HG03558 (cell line): ENCODE measurements at regions not wholly inside any gene's neighbourhood (a gene's known extent, or its start where the extent isn't known, plus 50 kb on each side); places are given as distances from the start of the nearest gene placed in this dataset.

Experiments used
- ATAC-seq: cut with Tn5 transposase; IDR thresholded peaks from one replicate; pipeline ENCODE4 v1.9.1; 2021; ENCODE audit warnings: moderate number of reproducible peaks; ENCODE audit not compliant: unreplicated experiment; ENCODE audit errors: extremely low read depth

DNA sequence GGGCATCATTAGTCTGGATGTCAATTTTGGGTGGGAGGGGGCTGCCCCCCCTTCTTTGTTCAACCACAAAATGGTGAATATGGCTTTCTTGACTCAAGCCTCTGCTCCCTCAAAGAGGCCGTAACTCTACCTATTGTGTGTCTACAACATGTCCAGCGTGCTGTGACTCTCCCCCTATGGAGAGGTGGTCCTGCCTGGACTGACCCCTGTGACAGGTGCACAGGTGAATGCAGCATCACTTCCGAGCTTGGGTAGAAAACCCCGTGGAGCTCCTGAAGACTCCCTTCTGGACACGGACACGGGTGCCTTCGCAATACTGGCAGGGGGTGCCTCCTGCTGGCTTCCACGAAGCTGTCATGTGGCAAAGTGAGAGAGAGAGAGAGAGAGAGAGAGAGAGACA, 397.8 kb downstream of the GALR1 start:
- no peak for ATAC-seq

DNA sequence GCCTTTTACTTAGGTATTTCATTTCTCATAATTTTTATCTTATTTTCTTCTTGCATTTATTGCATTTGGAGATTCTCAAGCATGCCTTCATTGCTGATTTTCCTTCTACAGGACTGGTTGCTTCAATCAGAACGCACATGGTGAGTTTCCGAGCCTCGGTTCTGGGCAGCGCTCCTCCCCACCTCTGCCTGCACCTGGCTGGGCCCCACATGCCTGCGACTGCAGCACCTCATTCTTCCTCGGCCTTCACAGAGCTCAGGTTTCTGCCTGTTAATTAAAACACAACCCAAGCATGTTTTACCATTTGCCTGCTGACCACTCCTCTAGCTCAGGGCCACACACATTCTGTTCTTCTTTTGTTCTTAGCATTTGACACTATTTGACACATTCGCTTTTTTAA, 398.8 kb downstream of the GALR1 start:
- ATAC-seq: no peak

DNA sequence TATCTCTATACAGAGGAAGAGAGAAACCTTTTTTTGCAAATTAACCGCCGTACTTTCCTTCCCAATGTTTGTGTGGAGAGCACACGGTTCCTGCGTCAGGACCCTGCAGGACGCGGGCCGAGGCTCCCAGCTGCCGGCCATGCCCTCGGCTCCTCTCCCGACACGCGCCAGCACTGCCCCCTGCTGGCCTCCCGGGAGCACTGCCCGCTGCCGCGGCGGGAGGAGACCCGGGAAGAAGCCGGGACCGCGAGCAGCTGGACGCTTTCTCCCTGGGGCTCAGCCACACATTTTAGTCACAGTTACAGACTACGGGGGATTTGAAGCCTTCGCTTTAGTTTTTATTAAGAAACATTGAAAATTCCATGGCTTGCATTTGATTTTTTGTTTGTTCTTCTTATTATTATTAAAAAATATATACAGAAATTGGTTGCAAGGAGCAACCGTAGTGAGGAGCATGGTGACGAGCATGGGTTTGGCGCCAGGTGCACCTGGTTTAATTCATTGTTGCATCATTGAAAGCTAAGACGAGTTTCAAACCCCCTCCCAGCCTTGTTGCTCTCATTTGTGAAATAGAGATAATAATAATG, 401.2 kb downstream of the GALR1 start:
- peak; percentile 57 for ATAC-seq

DNA sequence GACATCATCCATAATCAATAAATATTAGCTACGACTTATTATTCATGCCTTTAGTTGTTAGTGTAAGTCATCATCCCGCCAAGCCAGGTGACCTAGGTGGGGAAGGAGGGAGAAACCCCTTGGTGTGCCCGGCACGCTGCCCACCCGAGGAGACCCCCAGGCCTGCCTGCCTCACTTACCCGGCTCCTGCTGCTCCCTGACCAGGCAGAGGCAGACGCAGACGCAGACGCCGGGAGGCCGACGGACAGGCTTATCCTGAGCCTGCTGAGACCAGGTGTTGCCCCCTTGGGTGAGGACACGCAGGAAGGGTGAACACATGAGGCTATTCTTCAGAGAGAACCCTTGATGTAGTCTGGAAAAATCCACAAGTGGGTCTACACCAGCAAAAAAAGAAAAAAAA, 401.8 kb downstream of the GALR1 start:
- no peak for ATAC-seq

DNA sequence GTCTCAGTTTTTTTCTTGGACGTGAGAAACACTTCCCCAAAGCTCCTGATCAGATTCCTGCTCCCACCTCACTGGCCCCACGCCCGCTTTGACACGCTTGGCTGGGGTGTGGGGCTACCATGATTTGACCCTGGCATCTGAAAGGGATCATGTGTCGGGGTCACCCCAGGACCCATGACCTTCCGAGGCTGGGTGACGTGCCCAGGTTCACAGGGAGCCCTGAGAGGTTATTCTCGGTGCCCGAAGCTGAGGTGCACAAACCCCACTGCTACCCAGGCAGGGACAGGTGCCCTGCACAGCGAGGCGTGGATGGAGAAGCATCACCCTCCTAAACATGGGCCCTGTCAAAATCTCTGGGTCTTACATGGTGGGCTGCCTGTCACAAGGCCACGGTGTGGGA, 404.1 kb downstream of the GALR1 start:
- no peak for ATAC-seq

DNA sequence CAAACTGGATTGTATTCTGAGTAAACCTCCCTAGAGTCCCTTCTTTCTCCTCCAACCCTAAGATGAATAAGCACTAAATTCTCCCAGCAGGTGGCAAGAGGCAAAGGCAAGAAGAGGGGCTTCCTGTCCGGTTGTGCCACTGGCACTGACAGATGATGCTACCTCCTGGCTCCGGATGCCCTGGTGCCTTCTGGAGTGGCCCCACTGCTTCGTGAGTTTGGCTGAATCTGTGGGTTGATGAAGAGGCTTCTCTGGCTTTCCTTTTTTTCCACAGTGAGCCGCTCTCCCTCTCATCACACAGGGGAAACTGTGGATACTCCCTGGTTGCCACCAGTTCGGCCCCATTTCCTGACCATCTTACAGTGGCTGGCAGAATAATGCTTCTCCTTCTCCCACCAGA, 404.7 kb downstream of the GALR1 start:
- ATAC-seq: no peak

DNA sequence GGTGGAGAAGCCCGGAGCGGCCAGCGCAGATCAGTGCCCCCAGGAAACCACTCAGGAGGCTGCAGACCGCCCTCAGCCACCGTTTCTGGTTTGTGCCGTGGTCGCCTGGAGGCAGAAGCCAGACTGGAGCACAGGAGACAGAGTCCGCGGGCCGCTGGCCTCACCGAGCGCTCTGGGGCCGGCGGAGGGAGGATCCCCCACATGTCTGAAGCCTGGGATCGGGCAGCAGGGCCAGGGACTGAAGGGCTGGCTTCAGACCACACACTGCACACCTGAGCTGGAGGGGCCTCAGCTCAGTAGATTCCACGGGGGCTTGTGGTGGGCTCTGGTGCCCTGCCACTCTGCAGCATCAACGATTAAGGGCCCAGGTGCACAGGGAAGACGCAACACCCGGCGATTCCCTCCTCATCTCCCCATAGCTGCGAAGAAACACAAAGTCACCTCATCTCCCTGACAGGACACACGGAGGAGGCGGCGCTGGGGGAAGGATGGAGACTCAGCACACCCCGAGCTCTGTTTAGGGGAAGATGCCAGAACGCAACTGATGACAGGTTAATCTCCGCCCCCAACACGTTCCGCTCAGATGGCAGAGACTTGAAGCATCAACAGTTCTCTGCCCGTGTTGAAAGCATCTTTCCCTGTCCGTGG, 408.1 kb downstream of the GALR1 start:
- no peak for ATAC-seq

DNA sequence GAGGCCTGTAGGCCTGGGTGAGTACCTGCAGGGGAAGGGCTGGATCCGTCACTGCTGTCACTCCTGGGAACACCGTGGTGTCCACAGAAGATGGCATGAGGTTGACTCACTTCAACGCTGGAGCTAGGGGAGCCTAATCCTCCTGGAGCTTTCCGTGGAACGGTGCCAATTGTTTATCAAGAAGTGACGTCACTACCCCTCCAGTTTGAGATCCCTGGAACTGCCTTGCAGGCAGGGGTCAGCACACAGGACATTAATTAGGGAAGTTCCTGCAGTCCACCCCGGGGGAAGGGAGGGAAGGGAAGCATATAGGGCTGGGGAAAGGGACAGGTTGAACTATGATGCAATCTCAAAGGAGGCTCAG, 408.6 kb downstream of the GALR1 start:
- no peak for ATAC-seq

DNA sequence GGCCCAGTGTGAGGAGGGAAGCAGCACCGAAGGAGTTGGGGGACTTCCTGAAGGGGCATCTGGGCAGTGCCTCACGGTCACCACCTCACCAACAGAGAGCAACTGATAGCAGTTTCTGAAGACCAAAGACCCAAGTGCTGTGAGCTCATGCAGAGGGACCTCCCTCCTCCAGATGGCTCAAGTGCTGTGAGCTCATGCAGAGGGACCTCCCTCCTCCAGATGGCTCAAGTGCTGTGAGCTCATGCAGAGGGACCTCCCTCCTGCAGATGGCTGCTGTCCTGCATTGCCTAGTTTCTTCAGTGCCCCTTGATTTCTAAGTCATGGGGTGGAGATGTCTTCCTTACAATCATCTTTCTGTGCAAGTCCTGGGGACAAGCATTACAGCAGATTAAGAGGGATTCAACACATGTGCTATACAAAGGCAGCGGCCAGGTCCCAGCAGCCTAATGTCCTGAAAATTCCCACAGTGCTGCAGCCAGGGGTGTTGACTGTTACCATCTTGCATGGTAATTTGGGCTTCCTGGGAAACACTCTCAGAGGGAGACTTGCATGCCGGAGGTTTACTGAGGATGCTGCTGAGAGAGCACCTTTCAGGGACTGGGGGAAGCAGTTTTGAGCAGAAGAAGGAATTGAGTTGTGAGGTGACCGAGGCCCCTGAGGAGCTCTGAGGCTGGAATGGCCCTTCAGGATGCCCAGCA, 409.3 kb downstream of the GALR1 start:
- ATAC-seq: no peak

DNA sequence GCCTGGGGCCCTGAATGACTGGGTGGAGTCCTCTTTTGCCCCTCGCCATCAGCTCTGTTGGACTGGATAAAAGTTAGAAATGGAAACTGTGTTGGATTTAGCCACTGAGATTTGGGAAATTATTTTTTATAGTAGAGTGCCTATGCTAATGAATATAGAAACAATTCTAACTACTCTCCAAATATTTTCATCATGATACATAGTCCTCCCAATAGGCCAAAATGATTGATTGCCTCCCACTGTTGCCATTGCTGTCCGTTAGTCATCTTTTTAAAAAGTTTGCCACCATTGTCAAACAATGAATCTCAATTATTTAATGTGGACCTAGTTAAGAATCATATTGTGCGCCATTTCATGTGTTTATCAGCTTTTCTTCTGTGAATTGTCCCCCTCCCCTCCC, 417.0 kb downstream of the GALR1 start:
- no peak for ATAC-seq

DNA sequence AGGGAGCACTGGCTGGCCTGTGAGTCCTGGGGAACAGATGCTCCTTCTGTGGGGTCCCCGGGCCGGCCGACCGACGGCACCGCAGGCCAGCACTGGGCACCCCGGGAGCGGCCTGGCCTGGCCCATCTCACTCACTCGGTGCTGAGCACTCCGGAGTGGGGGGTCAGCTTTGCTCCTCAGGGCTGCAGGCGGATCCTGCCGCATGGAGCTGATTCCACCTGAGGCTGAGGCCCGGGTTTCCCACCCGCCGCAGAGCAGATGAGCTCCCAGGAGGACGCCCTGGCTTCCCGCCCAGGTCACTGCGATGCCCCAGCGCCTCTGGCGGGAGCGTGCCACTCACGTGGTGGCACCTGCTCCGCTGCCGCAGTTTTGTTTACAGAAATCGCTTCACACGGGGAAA, 418.6 kb downstream of the GALR1 start:
- no peak for ATAC-seq

DNA sequence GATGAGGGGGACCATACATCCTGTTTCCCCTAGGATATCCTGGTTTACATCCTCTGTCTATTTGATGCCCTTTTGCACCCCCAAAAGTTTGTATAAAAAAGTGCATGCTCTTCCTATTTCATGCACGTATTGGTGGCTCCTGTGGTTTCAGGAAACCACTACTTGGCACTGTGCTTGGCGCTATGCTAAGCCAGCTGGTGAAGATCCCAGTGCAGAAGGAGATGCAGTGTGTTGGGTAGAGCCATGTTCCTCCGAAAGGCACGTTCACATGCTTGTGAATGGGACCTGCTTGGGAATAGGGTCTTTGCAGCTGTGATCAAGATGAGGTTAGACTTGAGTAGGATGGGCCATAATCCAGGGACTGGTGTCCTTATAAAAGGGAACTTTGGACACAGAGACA, 419.7 kb downstream of the GALR1 start:
- ATAC-seq: no peak

DNA sequence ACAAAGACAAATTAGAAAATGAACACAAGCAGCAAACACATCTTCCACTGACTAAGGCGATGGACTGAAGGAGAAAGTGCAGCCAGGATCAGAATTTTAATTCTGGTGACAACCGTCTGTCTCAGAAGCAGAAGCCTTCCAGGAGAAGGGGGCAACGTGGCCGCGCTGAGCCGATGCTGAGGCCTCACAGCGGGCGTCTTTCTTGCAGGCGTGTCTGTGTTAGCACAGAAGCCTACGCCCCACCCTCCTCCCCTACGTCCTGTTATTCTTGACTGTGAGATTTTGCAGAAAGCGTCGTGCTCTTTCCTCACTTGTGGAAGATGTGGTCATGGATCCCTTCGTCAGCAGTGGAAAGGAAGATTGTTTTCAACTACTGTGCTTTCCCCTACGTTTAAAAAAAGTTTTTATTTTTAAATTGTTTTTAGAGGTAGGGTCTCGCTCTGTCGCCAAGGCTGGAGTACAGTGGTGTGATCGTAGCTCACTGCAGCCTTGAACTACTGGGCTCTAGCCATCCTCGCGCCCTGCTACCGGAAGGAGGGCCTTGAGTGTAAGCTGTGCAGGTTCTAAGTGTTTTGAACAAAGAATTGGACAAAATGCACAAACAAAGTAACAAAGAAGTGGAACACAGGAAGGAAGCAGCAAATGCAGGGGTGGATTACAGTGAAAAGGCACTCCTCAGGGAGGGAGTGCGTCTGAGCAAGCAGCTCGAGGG, 422.0 kb downstream of the GALR1 start:
- no peak for ATAC-seq

DNA sequence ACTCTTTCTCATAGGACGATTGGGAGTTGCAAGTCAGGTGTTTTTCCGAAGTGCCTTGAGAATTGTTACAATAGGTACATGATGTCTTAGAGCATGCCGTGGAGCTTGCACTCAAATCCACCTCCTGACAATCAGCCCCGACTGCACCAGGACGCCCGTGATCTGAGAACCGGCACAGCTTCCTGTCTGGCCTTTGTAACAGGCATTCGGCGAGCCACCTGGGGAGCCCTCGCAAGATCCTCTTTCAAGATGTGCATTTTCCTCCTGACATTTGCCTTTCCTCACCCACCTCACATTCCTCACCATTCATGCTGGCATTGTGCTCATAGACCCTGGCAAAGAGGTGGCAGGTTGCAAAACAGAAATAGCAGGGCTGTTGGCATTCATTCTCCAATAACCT, 427.3 kb downstream of the GALR1 start:
- ATAC-seq: no peak

DNA sequence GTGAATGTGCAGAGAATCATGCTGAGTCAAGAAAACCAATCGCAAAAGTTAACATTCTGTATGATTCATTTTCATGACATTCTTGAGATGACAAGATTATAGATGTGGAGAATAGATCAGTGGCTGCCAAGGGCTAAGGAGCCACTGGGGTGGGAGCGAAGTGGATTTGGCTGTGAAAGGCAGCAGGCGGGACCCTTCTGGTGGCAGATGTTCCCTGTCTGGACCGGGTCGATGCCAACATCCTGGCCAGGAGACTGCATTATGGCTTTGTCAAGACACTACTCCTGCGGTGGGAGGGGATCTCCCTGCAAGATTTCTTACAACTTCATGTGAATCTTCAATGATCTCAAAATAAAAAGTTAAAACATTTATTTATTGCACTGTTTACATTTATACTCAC, 427.9 kb downstream of the GALR1 start:
- no peak for ATAC-seq

DNA sequence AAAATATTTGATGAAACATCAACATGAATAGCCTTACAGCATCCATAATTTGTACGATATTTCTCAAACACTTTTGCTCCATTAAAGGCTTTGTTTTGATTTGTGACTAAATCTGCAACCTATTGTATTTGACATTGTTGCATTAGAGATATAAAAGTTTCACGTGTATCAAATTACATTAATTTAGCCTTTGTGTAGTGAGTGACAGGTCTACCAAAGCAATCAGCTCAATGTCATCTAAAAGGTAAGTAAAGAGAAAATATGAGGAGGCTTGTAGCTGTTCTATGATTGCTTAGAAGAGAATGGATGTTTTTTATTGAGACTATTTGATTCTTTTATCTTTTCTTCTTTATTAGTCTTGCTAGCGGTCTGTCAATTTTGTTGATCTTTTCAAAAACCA, 430.2 kb downstream of the GALR1 start:
- no peak for ATAC-seq

DNA sequence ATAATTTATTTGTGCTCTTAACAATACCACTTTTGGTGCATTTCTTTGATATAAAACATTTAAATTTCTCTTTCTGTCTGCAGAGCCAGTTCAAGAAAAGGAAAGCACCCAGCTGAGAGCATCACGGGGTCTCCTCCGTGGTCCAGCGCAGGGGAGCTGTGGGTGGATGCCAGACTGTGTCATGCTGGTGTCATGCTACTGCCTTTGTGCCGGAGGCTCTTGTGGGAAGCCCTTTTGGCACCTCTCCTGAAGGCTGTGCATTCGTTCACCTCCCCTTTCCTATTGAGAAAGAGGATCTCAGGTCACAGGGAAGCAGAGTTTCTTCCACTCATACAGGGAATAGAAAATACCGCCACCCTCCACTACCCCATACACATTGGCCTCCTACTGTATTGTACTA, 450.4 kb downstream of the GALR1 start:
- no peak for ATAC-seq

DNA sequence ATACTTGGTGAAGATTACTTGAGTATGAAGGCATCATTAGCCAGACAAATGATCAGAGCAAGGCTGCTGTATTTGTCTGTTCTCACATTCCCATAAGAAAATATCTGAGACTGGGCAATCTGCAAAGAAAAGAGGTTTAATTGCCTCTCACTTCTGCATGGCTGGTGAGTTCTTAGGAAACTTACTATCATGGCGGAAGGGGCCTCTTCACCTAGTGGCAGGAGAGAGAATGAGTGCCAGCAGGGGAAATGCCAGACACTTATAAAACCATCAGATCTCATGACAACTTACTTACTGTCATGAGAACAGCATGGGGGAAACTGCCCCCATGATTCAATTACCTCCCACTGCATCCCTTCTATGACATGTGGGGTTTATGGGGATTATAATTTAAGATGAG, 452.3 kb downstream of the GALR1 start:
- no peak for ATAC-seq

DNA sequence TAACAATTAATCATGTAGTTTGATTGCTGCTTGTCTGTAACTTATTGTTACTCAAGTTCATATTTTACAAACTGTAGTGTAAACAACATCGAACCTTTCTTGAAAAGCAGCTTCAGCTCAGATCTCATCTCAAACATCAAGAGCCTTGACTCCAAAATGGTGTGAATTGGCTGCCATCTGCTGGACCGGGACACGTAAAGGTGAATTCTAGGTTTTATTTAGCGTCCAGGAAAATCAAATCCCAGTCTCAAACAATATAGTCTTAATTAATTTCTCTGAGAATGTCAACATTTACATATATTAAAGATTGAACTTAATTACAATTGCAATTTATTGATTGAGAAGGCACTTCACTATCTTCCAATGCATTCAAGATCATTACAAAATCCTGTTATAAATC, 453.0 kb downstream of the GALR1 start:
- no peak for ATAC-seq

DNA sequence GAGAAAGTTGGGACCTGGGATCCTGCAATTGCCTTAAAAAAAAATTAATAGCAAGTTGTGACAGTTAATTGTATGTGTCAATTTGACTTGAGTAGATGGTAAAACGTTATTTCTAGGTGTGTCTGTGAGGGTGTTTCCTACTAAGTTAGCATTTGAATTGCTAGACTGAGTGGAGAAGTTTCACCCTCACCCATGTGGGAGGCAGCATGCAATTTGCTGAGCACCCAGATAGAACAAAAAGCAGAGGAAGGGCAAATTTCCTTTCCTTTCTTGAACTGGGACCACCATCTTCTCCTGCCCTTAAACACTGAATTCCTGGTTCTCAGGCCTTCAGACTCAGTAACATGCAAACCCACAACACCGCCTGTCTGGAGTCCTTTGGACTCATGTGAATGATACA, 455.7 kb downstream of the GALR1 start:
- ATAC-seq: no peak

DNA sequence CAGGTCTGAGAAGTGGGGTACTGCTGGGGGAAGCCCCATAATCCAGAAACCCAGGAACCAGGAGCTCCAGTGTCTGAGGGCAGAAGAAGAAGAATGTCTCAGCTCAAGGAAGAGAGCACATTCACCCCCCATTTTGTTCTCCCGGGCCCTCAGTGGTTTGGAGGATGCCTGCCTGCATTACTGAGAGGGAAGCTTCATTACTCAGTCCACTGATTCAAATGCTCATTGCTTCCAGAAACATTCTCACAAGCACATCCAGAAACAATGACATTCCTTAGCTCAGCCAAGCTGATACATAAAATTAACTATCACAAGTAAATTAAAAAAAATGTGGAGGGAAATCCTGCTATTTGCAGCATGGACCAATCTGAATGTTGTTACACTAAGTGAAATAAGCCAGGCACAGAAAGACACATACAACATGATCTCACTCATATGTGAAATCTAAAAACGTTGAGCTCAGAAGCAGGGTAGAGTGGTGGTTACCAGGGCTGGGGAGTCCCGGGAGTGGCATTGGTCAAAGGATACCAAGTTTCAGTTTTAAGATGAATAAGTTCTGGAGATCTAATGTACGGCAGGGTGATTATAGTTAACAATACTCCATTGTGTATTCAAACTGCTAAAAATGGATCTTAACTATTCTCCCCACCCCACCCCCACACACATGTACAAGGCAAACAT, 459.3 kb downstream of the GALR1 start:
- ATAC-seq: peak; percentile 80
